Loucy (cell line): ENCODE measurements at regions not wholly inside any gene's neighbourhood (a gene's known extent, or its start where the extent isn't known, plus 50 kb on each side); places are given as distances from the start of the nearest gene placed in this dataset.

Source experiments
- H2AFZ ChIP-seq: fragments of 200-600 bp; sonication (generic); 2 replicates; pipeline ENCODE4 v1.6.0; 2016; ENCODE audit warnings: antibody characterized with exemption, mild to moderate bottlenecking, low read length, moderate library complexity
- H3F3A ChIP-seq: fragments of 200-600 bp; 2 replicates; pipeline ENCODE4 v1.6.0; 2016; ENCODE audit warnings: antibody characterized with exemption, low read depth, mild to moderate bottlenecking
- H3K27me3 ChIP-seq: fragments of 200-600 bp; sonication (generic); 2 replicates; pipeline ENCODE4 v1.6.1; 2014; ENCODE audit warnings: low read length, mild to moderate bottlenecking; ENCODE audit not compliant: insufficient read depth, poor library complexity, severe bottlenecking
- H3K36me3 ChIP-seq: fragments of 200-600 bp; sonication (generic); 2 replicates; pipeline ENCODE4 v1.6.1; 2016; ENCODE audit warnings: low read length; ENCODE audit not compliant: insufficient read depth
- H3K4me1 ChIP-seq: fragments of 200-600 bp; sonication (generic); 2 replicates; pipeline ENCODE4 v1.5.1; 2014; ENCODE audit warnings: low read length, mild to moderate bottlenecking; ENCODE audit not compliant: insufficient read depth, poor library complexity, severe bottlenecking
- H3K4me2 ChIP-seq: fragments of 200-600 bp; sonication (generic); 2 replicates; pipeline ENCODE4 v1.6.0; 2014; ENCODE audit warnings: antibody characterized with exemption, low read length, low read depth, mild to moderate bottlenecking; ENCODE audit not compliant: poor library complexity, severe bottlenecking
- H3K4me3 ChIP-seq: fragments of 200-600 bp; sonication (generic); 2 replicates; pipeline ENCODE4 v1.5.1; 2014; ENCODE audit warnings: low read length, mild to moderate bottlenecking, mixed read lengths; ENCODE audit not compliant: poor library complexity, severe bottlenecking
- H3K79me2 ChIP-seq: fragments of 200-600 bp; sonication (generic); 2 replicates; pipeline ENCODE4 v1.6.1; 2014; ENCODE audit warnings: low read length; ENCODE audit not compliant: insufficient read depth
- H3K9ac ChIP-seq: fragments of 200-600 bp; sonication (generic); 2 replicates; pipeline ENCODE4 v1.6.0; 2014; ENCODE audit warnings: mild to moderate bottlenecking, low read depth, low read length, moderate library complexity; ENCODE audit not compliant: poor library complexity, severe bottlenecking
- H3K9me2 ChIP-seq: fragments of 200-600 bp; sonication (generic); replicated peaks from 2 replicates; pipeline ENCODE4 v1.6.1; 2016; ENCODE audit warnings: low read depth, low read length, mixed read lengths
- H3K9me3 ChIP-seq: fragments of 200-600 bp; sonication (generic); 2 replicates; pipeline ENCODE4 v1.6.1; 2014; ENCODE audit warnings: mild to moderate bottlenecking, antibody characterized with exemption, low read length, low read depth; ENCODE audit not compliant: insufficient read depth
- H4K20me1 ChIP-seq: fragments of 200-600 bp; sonication (generic); 2 replicates; pipeline ENCODE4 v1.6.0; 2014; ENCODE audit warnings: antibody characterized with exemption, low read length, mild to moderate bottlenecking; ENCODE audit not compliant: insufficient read depth, poor library complexity, severe bottlenecking
- CTCF ChIP-seq: fragments of 200-600 bp; sonication (generic); conservative IDR thresholded peaks from 2 replicates; pipeline ENCODE4 v1.5.1; 2014; ENCODE audit warnings: mild to moderate bottlenecking, antibody characterized with exemption, low read length
- EZH2phosphoT487 ChIP-seq: fragments of 200-600 bp; IDR thresholded peaks from 2 replicates; pipeline ENCODE4 v1.6.1; 2018; ENCODE audit warnings: antibody characterized with exemption, mild to moderate bottlenecking, moderate library complexity, borderline replicate concordance

DNA sequence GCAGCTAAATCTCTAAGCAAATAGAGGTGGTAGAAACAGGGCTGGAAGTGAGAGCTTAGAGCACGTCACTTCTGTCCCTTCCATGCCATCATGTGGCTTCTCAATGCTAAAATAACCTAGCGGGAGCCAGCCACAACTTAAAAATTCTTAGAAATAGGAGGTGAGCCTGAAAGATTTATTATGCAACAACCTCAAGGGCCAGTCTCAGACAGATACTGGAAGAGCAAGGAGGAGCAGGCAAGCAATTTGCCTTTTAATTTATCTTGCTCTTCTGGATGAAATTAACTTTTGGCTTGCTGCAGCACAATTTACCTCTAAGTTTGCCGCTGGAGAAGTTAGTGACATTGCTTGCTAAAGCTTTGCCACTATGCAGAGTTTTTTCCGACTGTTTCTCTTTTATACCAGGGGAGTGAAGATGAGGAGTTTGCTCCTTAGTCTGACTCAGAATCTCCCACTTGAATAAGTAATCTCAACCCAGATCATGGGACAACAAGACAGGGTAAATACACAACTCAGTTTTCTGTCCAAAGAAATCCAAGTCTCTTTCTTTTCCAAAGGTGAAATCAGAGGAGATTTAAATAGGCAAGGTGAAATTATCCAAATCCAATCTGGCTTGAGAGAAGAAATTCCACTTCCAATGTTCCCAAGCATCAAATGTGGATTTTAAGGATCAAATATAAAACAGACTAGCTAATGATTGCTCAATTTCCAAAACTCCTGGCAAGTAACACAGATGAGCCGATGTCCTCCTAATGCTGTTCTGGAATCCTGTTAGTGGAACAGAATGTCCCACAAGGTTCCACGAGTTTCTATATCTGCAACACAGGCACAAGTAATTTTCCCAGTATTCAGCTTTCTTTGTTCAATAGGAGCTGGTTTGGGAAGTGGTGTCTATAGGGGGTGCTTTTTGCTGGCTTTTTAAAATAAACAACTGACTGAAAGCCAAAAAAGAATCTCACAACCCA lies 329.4 kb upstream of the RORA start:
- H3K79me2 ChIP-seq: no peaks in the 10 kb centered on the region
- no peaks in the 10 kb centered on the region for H3K27me3 ChIP-seq
- no peaks in the 10 kb centered on the region for H4K20me1 ChIP-seq
- H3K4me2 ChIP-seq: no peak overlapping the region
- TF ChIP-seq CTCF (no peak), EZH2phosphoT487 (no peak)
- H3K36me3 ChIP-seq: no peaks in the 10 kb centered on the region
- no peaks in the 10 kb centered on the region for H3K9me2 ChIP-seq
- no peak overlapping the region for H3K4me3 ChIP-seq
- H3K9me3 ChIP-seq: no peaks in the 10 kb centered on the region
- no peak overlapping the region for H2AFZ ChIP-seq
- H3K4me1 ChIP-seq: no peaks in the 10 kb centered on the region
- no peak overlapping the region for H3K9ac ChIP-seq
- no peaks in the 10 kb centered on the region for H3F3A ChIP-seq

DNA sequence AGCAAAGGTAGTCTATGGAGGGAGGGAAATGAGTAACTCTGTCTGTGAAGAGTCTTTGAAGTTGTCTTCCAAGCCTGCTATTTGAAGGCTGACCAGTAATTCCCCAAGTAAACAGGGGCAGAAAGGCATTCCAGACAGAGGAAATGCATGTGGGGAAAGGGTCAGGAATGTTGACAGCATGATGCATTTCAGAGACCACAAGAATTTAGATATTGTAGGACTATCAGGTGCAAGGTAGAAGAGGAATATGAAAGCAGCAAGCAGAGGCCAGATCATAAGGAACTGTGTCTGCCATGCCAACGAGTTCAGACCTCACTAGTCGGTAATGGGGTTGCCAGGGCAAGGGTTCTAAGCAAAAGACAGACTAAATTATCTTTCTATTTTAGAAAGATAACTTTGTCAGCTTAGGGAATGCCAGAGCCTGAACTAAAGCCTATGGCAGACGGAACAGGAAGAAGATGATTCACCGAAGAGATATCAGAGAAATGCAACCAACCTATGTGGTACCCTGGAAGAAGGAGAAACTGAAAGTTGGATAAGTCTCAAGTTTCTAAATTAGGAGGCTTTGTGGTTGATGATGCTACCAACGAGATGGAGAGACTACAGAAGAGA lies 327.0 kb upstream of the RORA start:
- no peaks in the 10 kb centered on the region for H3K79me2 ChIP-seq
- no peak overlapping the region for H3K4me3 ChIP-seq
- no peaks in the 10 kb centered on the region for H3K27me3 ChIP-seq
- no peaks in the 10 kb centered on the region for H3K9me2 ChIP-seq
- no peak overlapping the region for H2AFZ ChIP-seq
- H3K4me2 ChIP-seq: no peak overlapping the region
- no peaks in the 10 kb centered on the region for H3K36me3 ChIP-seq
- H3K9ac ChIP-seq: no peak overlapping the region
- H3K4me1 ChIP-seq: no peaks in the 10 kb centered on the region
- H3F3A ChIP-seq: no peaks in the 10 kb centered on the region
- no peaks in the 10 kb centered on the region for H4K20me1 ChIP-seq
- no peaks in the 10 kb centered on the region for H3K9me3 ChIP-seq
- TF ChIP-seq EZH2phosphoT487 (no peak), CTCF (no peak)

- H3K9me3 ChIP-seq: no peaks in the 10 kb centered on the region
- H3K9ac ChIP-seq: no peak overlapping the region
- no peaks in the 10 kb centered on the region for H3K27me3 ChIP-seq
- no peaks in the 10 kb centered on the region for H3K79me2 ChIP-seq
- no peak overlapping the region for H3K4me3 ChIP-seq
- no peaks in the 10 kb centered on the region for H3K36me3 ChIP-seq
- H3K4me2 ChIP-seq: no peak overlapping the region
- H2AFZ ChIP-seq: no peak overlapping the region
- TF ChIP-seq CTCF: no peak
- no peak for TF ChIP-seq EZH2phosphoT487
- no peaks in the 10 kb centered on the region for H3K9me2 ChIP-seq
- no peaks in the 10 kb centered on the region for H3K4me1 ChIP-seq
- H4K20me1 ChIP-seq: no peaks in the 10 kb centered on the region
- H3F3A ChIP-seq: no peaks in the 10 kb centered on the region
These were observed 320.6 kb upstream of the RORA start for GRCh38 chr15:61549727-61550126.
